DND-41 (cell line): ENCODE measurements at regions not wholly inside any gene's neighbourhood (a gene's known extent, or its start where the extent isn't known, plus 50 kb on each side); places are given as distances from the start of the nearest gene placed in this dataset.

Source experiments
- CTCF ChIP-seq: IDR thresholded peaks from 2 replicates; pipeline ENCODE4 v1.5.1; 2012; ENCODE audit warnings: borderline replicate concordance, low read length, moderate library complexity, mild to moderate bottlenecking; ENCODE audit not compliant: poor library complexity, severe bottlenecking; ENCODE audit errors: extremely low read depth
- EZH2 ChIP-seq: IDR thresholded peaks from 3 replicates; pipeline ENCODE4 v1.6.1; 2012; ENCODE audit warnings: borderline replicate concordance, low read depth, mild to moderate bottlenecking, moderate library complexity, low read length, inconsistent platforms; ENCODE audit not compliant: severe bottlenecking

DNA sequence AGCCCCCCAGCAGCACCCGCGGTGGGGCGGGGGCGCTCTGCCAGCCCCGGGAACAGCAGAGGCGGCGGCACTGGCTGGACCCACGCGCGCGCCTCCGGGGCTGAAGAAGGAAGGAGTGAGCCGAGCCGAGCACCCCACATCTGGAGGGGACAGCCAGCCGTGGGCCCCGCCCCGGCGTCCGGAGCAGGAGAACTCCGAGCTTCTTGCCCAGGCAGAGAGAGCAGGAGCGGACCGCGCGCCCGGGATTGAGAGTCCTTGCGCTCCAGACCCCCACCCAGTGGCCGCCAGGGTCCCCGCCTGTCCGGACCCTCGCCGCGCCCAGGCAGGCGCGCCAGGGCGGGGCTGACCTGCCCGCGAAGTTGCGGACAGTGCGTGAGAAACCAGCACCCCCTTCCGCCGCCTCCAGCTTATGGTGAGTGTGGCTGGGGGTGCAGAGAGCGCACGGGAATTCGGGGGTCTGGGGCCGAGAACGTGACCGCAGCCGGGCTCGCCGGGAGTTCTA lies 921.9 kb upstream of the EEF2KMT start:
- TF ChIP-seq CTCF (no peak), EZH2 (no peak)
